ENCODE measurements at regions not wholly inside any gene's neighbourhood (a gene's known extent, or its start where the extent isn't known, plus 50 kb on each side); places are given as distances from the start of the nearest gene placed in this dataset.

DNA sequence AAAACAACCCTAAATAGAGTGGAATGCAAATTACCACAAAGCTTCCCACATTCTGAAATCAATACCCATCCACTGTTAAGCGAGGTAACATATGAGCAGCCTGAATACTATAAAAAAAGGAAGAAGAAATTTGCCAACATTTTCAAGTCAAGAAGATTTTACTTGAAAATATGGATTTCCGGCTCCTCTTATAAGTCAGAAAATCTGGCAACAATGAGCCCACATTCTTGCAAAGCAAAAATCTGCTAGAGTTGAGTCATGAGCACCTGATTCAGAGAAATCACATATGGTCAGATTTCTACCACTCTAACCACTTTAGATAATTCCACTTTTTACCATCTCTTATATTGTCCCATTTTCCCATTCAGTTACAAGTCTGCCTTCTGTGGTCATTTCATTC is 395.7 kb downstream of the DTHD1 start:
- TF ChIP-seq RAD21 (conservative IDR thresholded peaks at IDR 0.05 in 1 of 2, IDR thresholded peaks at IDR 0.05 in 1 of 2) (no peak), EP300 (IDR thresholded peaks at IDR 0.05) (no peak), POLR2A (IDR thresholded peaks at IDR 0.05; ENCODE audit: low read length) (no peak), RCOR1 (IDR thresholded peaks at IDR 0.05; ENCODE audit: low read depth, low read length) (no peak), CEBPB (IDR thresholded peaks at IDR 0.05) (no peak), RARB (CRISPR knock-in tag; IDR thresholded peaks at IDR 0.05) (no peak), HOXA7 (CRISPR knock-in tag; IDR thresholded peaks at IDR 0.05) (no peak), RNF2 (IDR thresholded peaks at IDR 0.05; ENCODE audit: borderline replicate concordance, low read depth) (no peak)
- TF ChIP-seq, protein P1, sequence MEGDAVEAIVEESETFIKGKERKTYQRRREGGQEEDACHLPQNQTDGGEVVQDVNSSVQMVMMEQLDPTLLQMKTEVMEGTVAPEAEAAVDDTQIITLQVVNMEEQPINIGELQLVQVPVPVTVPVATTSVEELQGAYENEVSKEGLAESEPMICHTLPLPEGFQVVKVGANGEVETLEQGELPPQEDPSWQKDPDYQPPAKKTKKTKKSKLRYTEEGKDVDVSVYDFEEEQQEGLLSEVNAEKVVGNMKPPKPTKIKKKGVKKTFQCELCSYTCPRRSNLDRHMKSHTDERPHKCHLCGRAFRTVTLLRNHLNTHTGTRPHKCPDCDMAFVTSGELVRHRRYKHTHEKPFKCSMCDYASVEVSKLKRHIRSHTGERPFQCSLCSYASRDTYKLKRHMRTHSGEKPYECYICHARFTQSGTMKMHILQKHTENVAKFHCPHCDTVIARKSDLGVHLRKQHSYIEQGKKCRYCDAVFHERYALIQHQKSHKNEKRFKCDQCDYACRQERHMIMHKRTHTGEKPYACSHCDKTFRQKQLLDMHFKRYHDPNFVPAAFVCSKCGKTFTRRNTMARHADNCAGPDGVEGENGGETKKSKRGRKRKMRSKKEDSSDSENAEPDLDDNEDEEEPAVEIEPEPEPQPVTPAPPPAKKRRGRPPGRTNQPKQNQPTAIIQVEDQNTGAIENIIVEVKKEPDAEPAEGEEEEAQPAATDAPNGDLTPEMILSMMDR (IDR thresholded peaks at IDR 0.05): no peak
- TF ChIP-seq, protein P2, sequence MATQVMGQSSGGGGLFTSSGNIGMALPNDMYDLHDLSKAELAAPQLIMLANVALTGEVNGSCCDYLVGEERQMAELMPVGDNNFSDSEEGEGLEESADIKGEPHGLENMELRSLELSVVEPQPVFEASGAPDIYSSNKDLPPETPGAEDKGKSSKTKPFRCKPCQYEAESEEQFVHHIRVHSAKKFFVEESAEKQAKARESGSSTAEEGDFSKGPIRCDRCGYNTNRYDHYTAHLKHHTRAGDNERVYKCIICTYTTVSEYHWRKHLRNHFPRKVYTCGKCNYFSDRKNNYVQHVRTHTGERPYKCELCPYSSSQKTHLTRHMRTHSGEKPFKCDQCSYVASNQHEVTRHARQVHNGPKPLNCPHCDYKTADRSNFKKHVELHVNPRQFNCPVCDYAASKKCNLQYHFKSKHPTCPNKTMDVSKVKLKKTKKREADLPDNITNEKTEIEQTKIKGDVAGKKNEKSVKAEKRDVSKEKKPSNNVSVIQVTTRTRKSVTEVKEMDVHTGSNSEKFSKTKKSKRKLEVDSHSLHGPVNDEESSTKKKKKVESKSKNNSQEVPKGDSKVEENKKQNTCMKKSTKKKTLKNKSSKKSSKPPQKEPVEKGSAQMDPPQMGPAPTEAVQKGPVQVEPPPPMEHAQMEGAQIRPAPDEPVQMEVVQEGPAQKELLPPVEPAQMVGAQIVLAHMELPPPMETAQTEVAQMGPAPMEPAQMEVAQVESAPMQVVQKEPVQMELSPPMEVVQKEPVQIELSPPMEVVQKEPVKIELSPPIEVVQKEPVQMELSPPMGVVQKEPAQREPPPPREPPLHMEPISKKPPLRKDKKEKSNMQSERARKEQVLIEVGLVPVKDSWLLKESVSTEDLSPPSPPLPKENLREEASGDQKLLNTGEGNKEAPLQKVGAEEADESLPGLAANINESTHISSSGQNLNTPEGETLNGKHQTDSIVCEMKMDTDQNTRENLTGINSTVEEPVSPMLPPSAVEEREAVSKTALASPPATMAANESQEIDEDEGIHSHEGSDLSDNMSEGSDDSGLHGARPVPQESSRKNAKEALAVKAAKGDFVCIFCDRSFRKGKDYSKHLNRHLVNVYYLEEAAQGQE (IDR thresholded peaks at IDR 0.05): no peak
- TF ChIP-seq, protein P3, sequence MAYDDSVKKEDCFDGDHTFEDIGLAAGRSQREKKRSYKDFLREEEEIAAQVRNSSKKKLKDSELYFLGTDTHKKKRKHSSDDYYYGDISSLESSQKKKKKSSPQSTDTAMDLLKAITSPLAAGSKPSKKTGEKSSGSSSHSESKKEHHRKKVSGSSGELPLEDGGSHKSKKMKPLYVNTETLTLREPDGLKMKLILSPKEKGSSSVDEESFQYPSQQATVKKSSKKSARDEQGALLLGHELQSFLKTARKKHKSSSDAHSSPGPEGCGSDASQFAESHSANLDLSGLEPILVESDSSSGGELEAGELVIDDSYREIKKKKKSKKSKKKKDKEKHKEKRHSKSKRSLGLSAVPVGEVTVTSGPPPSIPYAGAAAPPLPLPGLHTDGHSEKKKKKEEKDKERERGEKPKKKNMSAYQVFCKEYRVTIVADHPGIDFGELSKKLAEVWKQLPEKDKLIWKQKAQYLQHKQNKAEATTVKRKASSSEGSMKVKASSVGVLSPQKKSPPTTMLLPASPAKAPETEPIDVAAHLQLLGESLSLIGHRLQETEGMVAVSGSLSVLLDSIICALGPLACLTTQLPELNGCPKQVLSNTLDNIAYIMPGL (CRISPR knock-in tag; IDR thresholded peaks at IDR 0.05; ENCODE audit: borderline replicate concordance): no peak
